ENCODE measurements at regions not wholly inside any gene's neighbourhood (a gene's known extent, or its start where the extent isn't known, plus 50 kb on each side); places are given as distances from the start of the nearest gene placed in this dataset.

DNA sequence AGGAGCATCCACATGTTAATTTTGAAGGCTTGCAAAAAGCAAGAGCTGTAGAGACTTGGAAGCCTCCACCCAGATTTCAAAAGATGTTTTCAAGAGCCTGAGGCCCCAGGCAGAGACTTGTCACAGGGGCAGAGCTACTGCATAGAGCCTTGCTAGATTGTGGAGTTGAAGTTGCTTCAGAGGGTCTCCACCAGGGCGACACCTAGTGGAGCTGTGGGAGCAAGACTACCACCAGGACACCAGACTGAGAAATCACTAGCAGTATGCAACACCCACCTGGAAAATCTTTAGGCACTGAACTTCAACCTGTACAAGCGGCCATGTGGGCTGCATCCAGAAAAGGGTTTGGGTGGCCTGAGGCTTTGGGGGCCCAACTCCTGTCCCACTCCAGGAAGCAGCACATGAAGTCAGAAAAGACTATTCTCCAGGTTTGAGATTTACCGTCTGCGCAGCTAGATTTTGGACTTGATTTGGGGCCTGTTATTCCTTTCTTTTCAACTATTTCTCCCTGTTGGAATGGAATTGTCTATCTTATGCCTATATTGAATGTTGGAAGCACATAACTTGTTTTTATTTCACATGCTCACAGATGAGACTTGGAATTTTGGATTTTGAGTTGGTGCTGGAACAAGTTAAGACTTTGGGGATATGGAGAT lies 508.6 kb downstream of the FLRT2 start:
- Histone ChIP-seq H3K36me3 (ENCODE audit: control insufficient read depth in 2 of 2, extremely low read depth in 1 of 2, insufficient read depth in 2 of 2, low read length in 2 of 2) (no peaks in the 10 kb centered on the region), H3K9me1 (replicated peaks; ENCODE audit: control insufficient read depth, extremely low read depth, insufficient read depth, low read length) (no peaks in the 10 kb centered on the region), H3K27me3 (ENCODE audit: control insufficient read depth in 2 of 2, insufficient read depth in 2 of 2, low read length in 2 of 2) (no peaks in the 10 kb centered on the region), H3K79me2 (ENCODE audit: control insufficient read depth, insufficient read depth, low read length) (no peaks in the 10 kb centered on the region), H3K4me2 (ENCODE audit: insufficient read depth, low read length) (no peak overlapping the region), H3K4me1 (ENCODE audit: control insufficient read depth, extremely low read depth, insufficient read depth, low read length) (no peaks in the 10 kb centered on the region), H3K27ac (ENCODE audit: insufficient read depth, low read depth, low read length) (no peak overlapping the region), H3K9me3 (replicated peaks; ENCODE audit: control insufficient read depth, insufficient read depth, low read length) (no peaks in the 10 kb centered on the region), H4K20me1 (replicated peaks; ENCODE audit: control insufficient read depth, extremely low read depth, insufficient read depth, low read length) (no peaks in the 10 kb centered on the region), H3K4me3 (replicated peaks in 1 of 3; ENCODE audit: insufficient read depth in 1 of 3, low read depth in 1 of 3, low read length in 3 of 3) (no peak overlapping the region), H2AFZ (ENCODE audit: low read depth, low read length) (no peak overlapping the region), H3K9ac (replicated peaks; ENCODE audit: extremely low read depth, insufficient read depth, low read length) (no peak overlapping the region)
- dilution Hi-C loops (cut with MboI; ENCODE audit: extremely low pct_ligation_motif_present, low sequenced_read_pairs): no loop called here
- intact Hi-C loops (cut with micrococcal nuclease): loop anchor here (2.0 kb wide), 1 partner anchor 510 kb away; no protein-coding TSS in a partner anchor
- no peak for TF ChIP-seq MYC (IDR thresholded peaks at IDR 0.05; ENCODE audit: low read depth, low read length)
- TF ChIP-seq, protein P1, sequence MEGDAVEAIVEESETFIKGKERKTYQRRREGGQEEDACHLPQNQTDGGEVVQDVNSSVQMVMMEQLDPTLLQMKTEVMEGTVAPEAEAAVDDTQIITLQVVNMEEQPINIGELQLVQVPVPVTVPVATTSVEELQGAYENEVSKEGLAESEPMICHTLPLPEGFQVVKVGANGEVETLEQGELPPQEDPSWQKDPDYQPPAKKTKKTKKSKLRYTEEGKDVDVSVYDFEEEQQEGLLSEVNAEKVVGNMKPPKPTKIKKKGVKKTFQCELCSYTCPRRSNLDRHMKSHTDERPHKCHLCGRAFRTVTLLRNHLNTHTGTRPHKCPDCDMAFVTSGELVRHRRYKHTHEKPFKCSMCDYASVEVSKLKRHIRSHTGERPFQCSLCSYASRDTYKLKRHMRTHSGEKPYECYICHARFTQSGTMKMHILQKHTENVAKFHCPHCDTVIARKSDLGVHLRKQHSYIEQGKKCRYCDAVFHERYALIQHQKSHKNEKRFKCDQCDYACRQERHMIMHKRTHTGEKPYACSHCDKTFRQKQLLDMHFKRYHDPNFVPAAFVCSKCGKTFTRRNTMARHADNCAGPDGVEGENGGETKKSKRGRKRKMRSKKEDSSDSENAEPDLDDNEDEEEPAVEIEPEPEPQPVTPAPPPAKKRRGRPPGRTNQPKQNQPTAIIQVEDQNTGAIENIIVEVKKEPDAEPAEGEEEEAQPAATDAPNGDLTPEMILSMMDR (IDR thresholded peaks at IDR 0.05; ENCODE audit: extremely low read depth in 1 of 2, insufficient read depth in 1 of 2, low read depth in 1 of 2, low read length in 2 of 2): peak; percentile 73 to 89
- no TSS peak for BruUV-seq (replicated peaks)
- peak; percentile 46 for DNase-seq (ENCODE audit: low read depth, low spot score)
- POLR2A ChIA-PET: interaction anchor here (0.6 kb wide), 1 partner anchor 1354 kb away, joined by 3 read pairs; no protein-coding TSS in a partner anchor
- CTCF ChIA-PET: interaction anchor here (0.5 to 1.3 kb wide), 6 partner anchors 9 to 504 kb away, joined by 3 to 7 read pairs (median 4); no protein-coding TSS in a partner anchor
- FAIRE-seq: peak; percentile 63

DNA sequence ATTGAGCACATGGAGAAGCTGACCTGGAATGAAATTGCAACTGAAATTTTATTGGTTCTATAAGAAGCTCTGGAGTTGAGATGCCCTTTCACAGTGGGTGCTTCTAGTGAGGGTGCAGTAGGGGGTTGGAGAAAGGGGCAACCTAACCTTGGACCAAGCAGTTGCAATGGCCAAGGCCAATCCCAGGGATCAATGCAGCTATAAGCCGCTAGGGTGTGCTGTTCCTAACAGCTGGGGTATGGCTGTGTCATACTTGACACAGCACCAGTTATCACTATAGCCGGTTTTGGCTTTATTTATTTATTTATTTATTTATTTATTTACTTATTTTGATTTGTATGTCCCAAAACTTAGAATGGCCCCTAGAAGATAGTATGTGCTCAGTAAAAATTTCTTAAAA lies 505.9 kb downstream of the FLRT2 start:
- no peak overlapping the region for H3K4me2 ChIP-seq (ENCODE audit: insufficient read depth, low read length)
- dilution Hi-C loops (cut with MboI; ENCODE audit: extremely low pct_ligation_motif_present, low sequenced_read_pairs) (no loop called here), intact Hi-C loops (cut with micrococcal nuclease) (no loop called here)
- no peak overlapping the region for H3K27ac ChIP-seq (ENCODE audit: insufficient read depth, low read depth, low read length)
- FAIRE-seq (no peak), DNase-seq (ENCODE audit: low read depth, low spot score) (no peak)
- no peaks in the 10 kb centered on the region for H3K9me1 ChIP-seq (replicated peaks; ENCODE audit: control insufficient read depth, extremely low read depth, insufficient read depth, low read length)
- H3K9me3 ChIP-seq (replicated peaks; ENCODE audit: control insufficient read depth, insufficient read depth, low read length): no peaks in the 10 kb centered on the region
- H3K27me3 ChIP-seq (ENCODE audit: control insufficient read depth in 2 of 2, insufficient read depth in 2 of 2, low read length in 2 of 2): no peaks in the 10 kb centered on the region
- H3K4me1 ChIP-seq (ENCODE audit: control insufficient read depth, extremely low read depth, insufficient read depth, low read length): no peaks in the 10 kb centered on the region
- CTCF ChIA-PET: no interaction called here
- no peak overlapping the region for H2AFZ ChIP-seq (ENCODE audit: low read depth, low read length)
- no peak for TF ChIP-seq GATA2 (IDR thresholded peaks at IDR 0.05; ENCODE audit: insufficient read depth, insufficient read length, low read depth, low read length)
- TF ChIP-seq, protein P1 (IDR thresholded peaks at IDR 0.05; ENCODE audit: extremely low read depth in 1 of 2, insufficient read depth in 1 of 2, low read depth in 1 of 2, low read length in 2 of 2): peak in 1 of 2 donors; percentile 51
- no peak for TF ChIP-seq MYC (IDR thresholded peaks at IDR 0.05; ENCODE audit: low read depth, low read length)
- TF ChIP-seq POLR2A (IDR thresholded peaks at IDR 0.05; ENCODE audit: low read depth, low read length): no peak
- no peak for TF ChIP-seq FOS (IDR thresholded peaks at IDR 0.05; ENCODE audit: borderline replicate concordance, insufficient read depth, low read length)
- POLR2A ChIA-PET: no interaction called here
- H3K9ac ChIP-seq (replicated peaks; ENCODE audit: extremely low read depth, insufficient read depth, low read length): no peak overlapping the region
- no peak overlapping the region for H3K4me3 ChIP-seq (replicated peaks in 1 of 3; ENCODE audit: insufficient read depth in 1 of 3, low read depth in 1 of 3, low read length in 3 of 3)
- no peaks in the 10 kb centered on the region for H3K79me2 ChIP-seq (ENCODE audit: control insufficient read depth, insufficient read depth, low read length)
- no TSS peak for BruUV-seq (replicated peaks)
- no peaks in the 10 kb centered on the region for H4K20me1 ChIP-seq (replicated peaks; ENCODE audit: control insufficient read depth, extremely low read depth, insufficient read depth, low read length)
- no peaks in the 10 kb centered on the region for H3K36me3 ChIP-seq (ENCODE audit: control insufficient read depth in 2 of 2, extremely low read depth in 1 of 2, insufficient read depth in 2 of 2, low read length in 2 of 2)
